Fibroblast of the aortic adventitia (primary cell): ENCODE measurements at regions not wholly inside any gene's neighbourhood (a gene's known extent, or its start where the extent isn't known, plus 50 kb on each side); places are given as distances from the start of the nearest gene placed in this dataset.

Experiments used
- DNase-seq: peaks from one replicate; pipeline ENCODE4 v3.0.0-alpha.2; 2010; ENCODE audit warnings: low read depth
- H3K4me3 ChIP-seq: 2 replicates; pipeline ENCODE4 v1.5.1; 2011; ENCODE audit warnings: low read depth, mild to moderate bottlenecking, control low read depth, low read length, moderate library complexity
- TF ChIP-seq, protein P1 (sequence below): IDR thresholded peaks from 2 replicates; pipeline ENCODE4 v1.5.1; 2011; ENCODE audit warnings: mild to moderate bottlenecking, low read length, control low read depth, inconsistent platforms; ENCODE audit not compliant: insufficient read depth

- DNase-seq: peak; percentile 74
- TF ChIP-seq, protein P1, sequence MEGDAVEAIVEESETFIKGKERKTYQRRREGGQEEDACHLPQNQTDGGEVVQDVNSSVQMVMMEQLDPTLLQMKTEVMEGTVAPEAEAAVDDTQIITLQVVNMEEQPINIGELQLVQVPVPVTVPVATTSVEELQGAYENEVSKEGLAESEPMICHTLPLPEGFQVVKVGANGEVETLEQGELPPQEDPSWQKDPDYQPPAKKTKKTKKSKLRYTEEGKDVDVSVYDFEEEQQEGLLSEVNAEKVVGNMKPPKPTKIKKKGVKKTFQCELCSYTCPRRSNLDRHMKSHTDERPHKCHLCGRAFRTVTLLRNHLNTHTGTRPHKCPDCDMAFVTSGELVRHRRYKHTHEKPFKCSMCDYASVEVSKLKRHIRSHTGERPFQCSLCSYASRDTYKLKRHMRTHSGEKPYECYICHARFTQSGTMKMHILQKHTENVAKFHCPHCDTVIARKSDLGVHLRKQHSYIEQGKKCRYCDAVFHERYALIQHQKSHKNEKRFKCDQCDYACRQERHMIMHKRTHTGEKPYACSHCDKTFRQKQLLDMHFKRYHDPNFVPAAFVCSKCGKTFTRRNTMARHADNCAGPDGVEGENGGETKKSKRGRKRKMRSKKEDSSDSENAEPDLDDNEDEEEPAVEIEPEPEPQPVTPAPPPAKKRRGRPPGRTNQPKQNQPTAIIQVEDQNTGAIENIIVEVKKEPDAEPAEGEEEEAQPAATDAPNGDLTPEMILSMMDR: no peak
- no peak overlapping the region for H3K4me3 ChIP-seq
Measured at GRCh38 chr12:88309546-88309945, 167.4 kb downstream of the TMTC3 start.

GRCh38 chr12:88310069-88310468 lies 168.0 kb downstream of the TMTC3 start:
- H3K4me3 ChIP-seq: no peak overlapping the region
- DNase-seq: peak; percentile 75
- TF ChIP-seq, protein P1: no peak

GRCh38 chr12:88310666-88311065 lies 168.6 kb downstream of the TMTC3 start:
- no peak overlapping the region for H3K4me3 ChIP-seq
- TF ChIP-seq, protein P1: no peak
- DNase-seq: peak; percentile 14

DNA sequence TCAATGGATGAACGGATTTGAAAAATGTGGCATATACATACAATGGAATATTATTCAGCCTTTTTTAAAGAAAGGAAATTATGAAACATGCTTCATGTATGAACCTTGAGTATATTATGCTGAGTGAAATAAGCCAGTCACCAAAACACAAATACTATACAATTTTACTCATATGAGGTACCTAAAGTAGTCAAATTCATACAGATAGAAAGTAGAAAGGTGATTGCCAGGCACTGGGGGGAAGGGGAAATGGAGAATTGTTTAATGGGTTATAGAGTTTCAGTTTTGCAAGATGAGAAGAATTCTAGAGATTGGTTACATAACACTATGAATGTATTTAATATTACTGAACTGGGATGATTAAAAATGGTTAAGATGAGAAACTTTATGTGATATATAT lies 171.4 kb downstream of the TMTC3 start:
- no peak for DNase-seq
- no peak overlapping the region for H3K4me3 ChIP-seq
- TF ChIP-seq, protein P1: no peak

DNA sequence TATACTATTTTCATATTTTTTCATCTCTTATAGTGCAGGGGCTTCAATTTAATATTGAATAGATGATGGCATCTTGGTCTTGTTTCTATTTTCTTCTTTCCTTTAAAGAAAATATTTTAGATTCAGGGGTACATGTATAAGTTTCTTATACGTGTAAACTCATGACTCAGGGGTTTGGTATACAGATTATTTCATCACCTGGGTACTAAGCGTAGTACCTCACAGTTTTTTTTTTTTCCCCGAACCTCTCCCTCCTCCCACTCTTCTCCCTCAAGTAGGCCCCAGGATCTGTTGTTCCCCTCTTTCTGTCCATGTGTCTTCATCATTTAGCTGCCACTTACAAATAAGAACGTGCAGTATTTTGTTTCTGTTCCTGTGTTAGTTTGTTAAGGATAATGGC lies 172.6 kb downstream of the TMTC3 start:
- DNase-seq: no peak
- TF ChIP-seq, protein P1: no peak
- H3K4me3 ChIP-seq: no peak overlapping the region

DNA sequence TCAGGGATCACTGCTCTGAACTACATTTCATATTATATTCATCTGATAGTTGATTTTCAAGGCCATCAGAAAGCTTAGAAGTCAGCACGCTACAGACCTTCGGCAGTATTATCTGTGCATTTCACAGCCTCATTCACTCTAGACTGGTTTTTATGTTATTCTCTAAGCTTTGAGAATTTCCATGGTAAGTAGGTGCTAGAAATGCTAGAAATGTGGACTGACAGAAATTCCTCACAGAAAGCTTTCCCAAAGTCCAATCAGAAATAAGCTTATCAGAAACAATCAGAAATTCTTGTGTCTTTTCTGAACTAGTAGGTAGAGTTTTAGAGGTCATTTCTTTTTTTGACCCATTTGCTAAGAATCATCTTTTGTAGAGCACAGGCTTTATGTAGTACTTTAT lies 176.6 kb downstream of the TMTC3 start:
- DNase-seq: no peak
- no peak overlapping the region for H3K4me3 ChIP-seq
- TF ChIP-seq, protein P1: no peak

- peak; percentile 94 for DNase-seq
- no peak overlapping the region for H3K4me3 ChIP-seq
- TF ChIP-seq, protein P1: peak; percentile 24
Measured at GRCh38 chr12:88325076-88325815, 183.1 kb downstream of the TMTC3 start.
